Calu3 (cell line): ENCODE measurements at regions not wholly inside any gene's neighbourhood (a gene's known extent, or its start where the extent isn't known, plus 50 kb on each side); places are given as distances from the start of the nearest gene placed in this dataset.
"Not testable (repeated sequence)": the region's sequence is repeated elsewhere in the genome, so short reads cannot be mapped to it uniquely, and the experiment has no call there.

Experiments used
- BruUV-seq: library from RNA; stranded (reverse); fragments of 400-500 nt; replicated peaks from 2 replicates; lab custom pipeline; 2021; lab: Mats Ljungman, UMichigan
- CTCF ChIA-PET: fragments of 300-600 bp; sonication (Branson Sonifier 250); formaldehyde crosslinking; loops from one replicate; lab custom pipeline; 2022; ENCODE audit warnings: antibody characterized with exemption; lab: Charles Lee
- DNase-seq: peaks from one replicate; pipeline ENCODE4 v3.0.0; 2022
- H3K27ac Mint-ChIP-seq: one replicate; pipeline ENCODE4 v1.8.0; 2022; ENCODE audit warnings: mixed read lengths; ENCODE audit not compliant: unreplicated experiment
- H3K27me3 Mint-ChIP-seq: one replicate; pipeline ENCODE4 v1.8.0; 2022; ENCODE audit warnings: mixed read lengths; ENCODE audit not compliant: unreplicated experiment
- H3K36me3 Mint-ChIP-seq: one replicate; pipeline ENCODE4 v1.8.0; 2022; ENCODE audit warnings: mild to moderate bottlenecking, moderate library complexity, mixed read lengths; ENCODE audit not compliant: insufficient read depth, unreplicated experiment
- H3K4me1 Mint-ChIP-seq: one replicate; pipeline ENCODE4 v1.8.0; 2022; ENCODE audit warnings: mild to moderate bottlenecking, low read depth, mixed read lengths; ENCODE audit not compliant: unreplicated experiment
- H3K4me3 Mint-ChIP-seq: one replicate; pipeline ENCODE4 v1.8.0; 2022; ENCODE audit warnings: mild to moderate bottlenecking, low read depth, moderate library complexity, mixed read lengths; ENCODE audit not compliant: unreplicated experiment
- H3K9me3 Mint-ChIP-seq: one replicate; pipeline ENCODE4 v1.8.0; 2022; ENCODE audit warnings: low read depth, mixed read lengths; ENCODE audit not compliant: unreplicated experiment
- intact Hi-C: fragments of 100-400 bp; cut with micrococcal nuclease; formaldehyde crosslinking; loops from one replicate; pipeline ENCODE4 v1.10.0; 2022; ENCODE audit not compliant: unreplicated experiment
- TF ChIP-seq, protein P1 (sequence below): fragments of 200-600 bp; IDR thresholded peaks from one replicate; pipeline ENCODE4 v1.8.0; 2022; ENCODE audit warnings: antibody characterized with exemption; ENCODE audit not compliant: unreplicated experiment

DNA sequence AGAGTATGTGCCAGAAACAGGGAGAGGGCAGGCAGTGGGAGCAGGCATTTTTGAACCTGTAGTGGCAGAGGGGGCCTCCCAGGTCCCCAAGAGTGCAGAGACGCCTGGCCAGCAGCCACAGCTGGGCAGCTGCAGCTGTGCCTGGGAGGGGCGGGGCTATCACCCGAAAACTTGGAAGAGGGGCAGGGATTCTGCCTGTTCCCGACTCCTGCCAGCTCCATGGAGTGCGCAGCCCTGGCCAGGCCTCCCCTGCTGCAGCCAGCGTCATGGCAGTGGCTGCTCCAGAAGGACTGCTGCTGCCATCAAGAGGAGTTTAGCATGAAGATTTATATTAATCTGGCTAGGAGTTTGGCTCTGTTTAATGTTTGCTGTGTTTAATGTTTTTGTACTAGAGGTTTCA is 532.1 kb upstream of the PITX2 start:
- DNase-seq, result no peak
- intact Hi-C loops, result no loop called here
- no peaks in the 10 kb centered on the region for H3K27me3 Mint-ChIP-seq
- no TSS peak for BruUV-seq
- H3K4me1 Mint-ChIP-seq, result no peaks in the 10 kb centered on the region
- no peak overlapping the region for H3K4me3 Mint-ChIP-seq
- CTCF ChIA-PET, result no interaction called here
- peaks cover 6% of the 10 kb centered on the region for H3K9me3 Mint-ChIP-seq
- TF ChIP-seq, protein P1, sequence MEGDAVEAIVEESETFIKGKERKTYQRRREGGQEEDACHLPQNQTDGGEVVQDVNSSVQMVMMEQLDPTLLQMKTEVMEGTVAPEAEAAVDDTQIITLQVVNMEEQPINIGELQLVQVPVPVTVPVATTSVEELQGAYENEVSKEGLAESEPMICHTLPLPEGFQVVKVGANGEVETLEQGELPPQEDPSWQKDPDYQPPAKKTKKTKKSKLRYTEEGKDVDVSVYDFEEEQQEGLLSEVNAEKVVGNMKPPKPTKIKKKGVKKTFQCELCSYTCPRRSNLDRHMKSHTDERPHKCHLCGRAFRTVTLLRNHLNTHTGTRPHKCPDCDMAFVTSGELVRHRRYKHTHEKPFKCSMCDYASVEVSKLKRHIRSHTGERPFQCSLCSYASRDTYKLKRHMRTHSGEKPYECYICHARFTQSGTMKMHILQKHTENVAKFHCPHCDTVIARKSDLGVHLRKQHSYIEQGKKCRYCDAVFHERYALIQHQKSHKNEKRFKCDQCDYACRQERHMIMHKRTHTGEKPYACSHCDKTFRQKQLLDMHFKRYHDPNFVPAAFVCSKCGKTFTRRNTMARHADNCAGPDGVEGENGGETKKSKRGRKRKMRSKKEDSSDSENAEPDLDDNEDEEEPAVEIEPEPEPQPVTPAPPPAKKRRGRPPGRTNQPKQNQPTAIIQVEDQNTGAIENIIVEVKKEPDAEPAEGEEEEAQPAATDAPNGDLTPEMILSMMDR, result no peak
- no peaks in the 10 kb centered on the region for H3K36me3 Mint-ChIP-seq
- no peak overlapping the region for H3K27ac Mint-ChIP-seq

DNA sequence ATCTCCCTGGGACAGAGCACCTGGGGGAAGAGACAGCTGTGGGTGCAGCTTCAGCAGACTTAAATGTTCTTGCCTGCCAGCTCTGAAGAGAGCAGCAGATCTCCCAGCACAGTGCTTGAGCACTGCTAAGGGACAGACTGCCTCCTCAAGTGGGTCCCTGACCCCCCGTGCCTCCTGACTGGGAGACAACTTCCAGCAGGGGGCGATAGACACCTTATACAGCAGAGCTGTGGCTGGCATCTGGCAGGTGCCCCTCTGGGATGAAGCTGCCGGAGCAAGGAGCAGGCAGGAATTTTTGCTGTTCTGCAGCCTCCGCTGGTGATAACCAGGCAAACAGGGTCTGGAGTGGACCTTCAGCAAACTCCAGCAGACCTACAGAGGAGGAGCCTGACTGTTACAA is 541.7 kb upstream of the PITX2 start:
- intact Hi-C loops, H3K36me3 Mint-ChIP-seq, H3K4me3 Mint-ChIP-seq, H3K9me3 Mint-ChIP-seq, H3K27ac Mint-ChIP-seq, CTCF ChIA-PET, BruUV-seq, H3K4me1 Mint-ChIP-seq: not testable (repeated sequence)
- peaks cover 12% of the 10 kb centered on the region for H3K27me3 Mint-ChIP-seq
- DNase-seq, result peak; percentile 4

GRCh38 chr4:111174331-111174730 is 551.5 kb upstream of the PITX2 start:
- Mint-ChIP-seq H3K9me3 (no peaks in the 10 kb centered on the region), H3K27ac (no peak overlapping the region), H3K27me3 (no peaks in the 10 kb centered on the region), H3K36me3 (no peaks in the 10 kb centered on the region), H3K4me3 (no peak overlapping the region), H3K4me1 (no peaks in the 10 kb centered on the region)
- CTCF ChIA-PET, result no interaction called here
- no TSS peak for BruUV-seq
- DNase-seq, result no peak
- TF ChIP-seq, protein P1, result no peak
- intact Hi-C loops, result no loop called here

DNA sequence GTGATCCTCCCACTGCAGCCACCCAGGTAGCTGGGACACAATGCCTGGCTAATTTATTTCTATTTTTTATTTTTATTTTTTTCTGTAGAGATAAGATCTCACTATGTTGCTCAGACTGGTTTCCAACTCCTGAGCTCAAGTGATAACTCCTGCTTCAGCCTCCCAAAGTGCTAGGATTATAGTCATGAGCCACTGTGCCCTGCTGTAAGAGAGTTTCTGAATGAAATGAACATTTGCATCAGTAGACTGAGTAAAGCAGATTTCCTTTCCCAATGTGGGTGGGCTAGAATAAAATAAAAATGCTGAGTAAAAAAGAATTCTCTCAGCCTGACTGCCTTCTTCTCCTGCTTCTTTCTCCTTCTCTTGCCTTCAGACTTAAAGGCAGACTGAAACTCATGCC is 555.4 kb upstream of the PITX2 start:
- no peak for DNase-seq
- no peaks in the 10 kb centered on the region for H3K4me1 Mint-ChIP-seq
- no TSS peak for BruUV-seq
- H3K36me3 Mint-ChIP-seq, result no peaks in the 10 kb centered on the region
- peaks cover 2% of the 10 kb centered on the region for H3K9me3 Mint-ChIP-seq
- no peak overlapping the region for H3K27ac Mint-ChIP-seq
- CTCF ChIA-PET, result interaction anchor here (0.7 kb wide), 1 partner anchor 906 kb away, joined by 3 read pairs; no protein-coding TSS in a partner anchor
- H3K4me3 Mint-ChIP-seq, result no peak overlapping the region
- intact Hi-C loops, result no loop called here
- H3K27me3 Mint-ChIP-seq, result no peaks in the 10 kb centered on the region
- TF ChIP-seq, protein P1, result no peak

DNA sequence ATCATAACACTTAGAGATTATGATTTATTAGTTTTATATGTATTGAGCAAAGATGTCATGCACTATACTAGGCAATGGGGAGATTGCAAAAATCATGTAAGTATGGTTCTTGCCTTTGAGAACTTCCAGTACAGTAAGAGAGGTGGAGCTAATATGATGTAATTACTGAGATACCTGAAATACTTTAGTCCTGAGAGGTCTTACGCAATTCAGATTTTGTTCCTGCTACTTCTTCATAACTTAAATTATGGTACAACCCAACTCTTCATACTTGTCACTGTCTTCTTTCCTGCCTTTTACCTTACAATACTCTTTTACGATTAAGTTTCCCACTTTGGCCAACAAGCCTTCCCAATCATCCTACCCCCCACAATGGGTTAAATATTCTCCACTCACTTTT is 564.2 kb upstream of the PITX2 start:
- Mint-ChIP-seq H3K36me3 (no peaks in the 10 kb centered on the region), H3K4me3 (no peak overlapping the region), H3K27me3 (no peaks in the 10 kb centered on the region), H3K9me3 (no peaks in the 10 kb centered on the region), H3K27ac (no peak overlapping the region), H3K4me1 (no peaks in the 10 kb centered on the region)
- no TSS peak for BruUV-seq
- DNase-seq, result no peak
- CTCF ChIA-PET, result no interaction called here
- TF ChIP-seq, protein P1, result no peak
- intact Hi-C loops, result no loop called here
